Urothelium cell line (cell line): ENCODE measurements at regions not wholly inside any gene's neighbourhood (a gene's known extent, or its start where the extent isn't known, plus 50 kb on each side); places are given as distances from the start of the nearest gene placed in this dataset.
"Not testable (repeated sequence)": the region's sequence is repeated elsewhere in the genome, so short reads cannot be mapped to it uniquely, and the experiment has no call there.

ENCODE experiments used
- DNase-seq: peaks from one replicate; pipeline ENCODE4 v3.0.0; 2011; ENCODE audit warnings: low spot score, mixed read lengths
- FAIRE-seq: peaks from 2 replicates; lab custom pipeline; 2011; peaks lifted over from hg19 to GRCh38; lab: Jason Lieb, UNC

GRCh38 chr2:215863687-215864086, 149.7 kb downstream of the MREG start:
- DNase-seq (no peak), FAIRE-seq (no peak)

- DNase-seq (no peak), FAIRE-seq (no peak)
Observed at GRCh38 chr2:215862351-215862771, 151.0 kb downstream of the MREG start.

- DNase-seq: no peak
- no peak for FAIRE-seq
Observed at GRCh38 chr2:215861607-215862350, 151.6 kb downstream of the MREG start.

- no peak for FAIRE-seq
- no peak for DNase-seq
Observed at GRCh38 chr2:215856080-215856479, 157.3 kb downstream of the MREG start.

GRCh38 chr2:215855308-215855707, 158.0 kb downstream of the MREG start:
- not testable (repeated sequence) for DNase-seq, FAIRE-seq

GRCh38 chr2:215854008-215854407, 159.3 kb downstream of the MREG start:
- DNase-seq (no peak), FAIRE-seq (no peak)

GRCh38 chr2:215851696-215852095, 161.7 kb downstream of the MREG start:
- DNase-seq: no peak
- no peak for FAIRE-seq

- FAIRE-seq (no peak), DNase-seq (no peak)
Observed at GRCh38 chr2:215851082-215851481, 162.3 kb downstream of the MREG start.

GRCh38 chr2:215850380-215850779, 163.0 kb downstream of the MREG start:
- DNase-seq: no peak
- FAIRE-seq: no peak

GRCh38 chr2:215849771-215850170, 163.6 kb downstream of the MREG start:
- DNase-seq (no peak), FAIRE-seq (no peak)

- no peak for FAIRE-seq
- no peak for DNase-seq
Observed at GRCh38 chr2:215848698-215849097, 164.7 kb downstream of the MREG start.

GRCh38 chr2:215848146-215848545, 165.2 kb downstream of the MREG start:
- DNase-seq: no peak
- no peak for FAIRE-seq

GRCh38 chr2:215847718-215848117, 165.6 kb downstream of the MREG start:
- DNase-seq (no peak), FAIRE-seq (no peak)

GRCh38 chr2:215847056-215847455, 166.3 kb downstream of the MREG start:
- no peak for DNase-seq
- FAIRE-seq: no peak

GRCh38 chr2:215845839-215846586, 167.3 kb downstream of the MREG start:
- FAIRE-seq: no peak
- no peak for DNase-seq

GRCh38 chr2:215843579-215843978, 169.8 kb downstream of the MREG start:
- DNase-seq (peak; percentile 79), FAIRE-seq (no peak)

- DNase-seq (no peak), FAIRE-seq (no peak)
Observed at GRCh38 chr2:215841175-215841816, 172.1 kb downstream of the MREG start.

- no peak for FAIRE-seq
- no peak for DNase-seq
Observed at GRCh38 chr2:215839816-215840215, 173.5 kb downstream of the MREG start.

- DNase-seq (no peak), FAIRE-seq (no peak)
Observed at GRCh38 chr2:215839309-215839708, 174.0 kb downstream of the MREG start.

- FAIRE-seq (no peak), DNase-seq (no peak)
Observed at GRCh38 chr2:215836881-215837280, 176.5 kb downstream of the MREG start.

GRCh38 chr2:215835657-215836056, 177.7 kb downstream of the MREG start:
- FAIRE-seq (no peak), DNase-seq (no peak)

- FAIRE-seq (no peak), DNase-seq (no peak)
Observed at GRCh38 chr2:215835231-215835630, 178.1 kb downstream of the MREG start.
